ENCODE measurements at regions not wholly inside any gene's neighbourhood (a gene's known extent, or its start where the extent isn't known, plus 50 kb on each side); places are given as distances from the start of the nearest gene placed in this dataset.
"Not testable (repeated sequence)": the region's sequence is repeated elsewhere in the genome, so short reads cannot be mapped to it uniquely, and the experiment has no call there.

DNA sequence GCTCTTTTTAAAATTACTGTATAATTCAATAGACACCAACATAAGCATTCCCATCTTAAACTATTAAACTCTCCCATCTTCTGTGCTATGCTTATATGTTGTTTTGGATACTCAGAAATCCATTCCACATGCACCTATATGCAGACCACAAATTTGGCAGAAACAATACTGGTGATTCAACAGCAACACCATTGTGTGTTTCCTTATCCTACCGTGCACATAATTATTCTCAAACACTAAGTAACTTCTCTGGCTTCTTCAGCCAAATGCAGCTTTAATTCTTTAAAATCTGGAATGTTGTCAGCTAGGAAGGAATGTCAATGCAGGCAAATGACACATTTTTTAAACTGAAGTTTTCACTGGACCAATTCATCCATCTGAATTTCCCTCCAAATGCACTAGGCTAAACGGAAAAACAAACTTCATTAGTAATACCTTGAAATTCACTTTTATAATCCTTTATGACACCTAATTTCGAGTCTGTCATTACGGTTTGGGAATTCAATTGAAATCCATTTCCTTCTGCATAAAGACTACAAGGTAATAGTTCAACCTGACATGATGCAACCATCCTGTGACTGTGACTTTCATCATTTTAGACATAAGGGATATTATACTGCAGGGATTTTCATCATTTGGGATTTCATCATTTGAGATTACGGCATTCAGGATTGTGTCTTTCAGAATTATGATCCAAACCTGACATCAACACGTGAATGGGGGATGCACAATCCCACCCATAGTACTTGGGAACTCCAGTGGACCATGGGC lies 308.5 kb downstream of the LTN1 start:
- peaks cover 1 to 19% (median 5%) of the 10 kb centered on the region in 5 donors for H3K36me3 Mint-ChIP-seq
- ATAC-seq (no peak), DNase-seq (no peak)
- intact Hi-C loops (cut with micrococcal nuclease): no loop called here
- peaks cover 0 to 7% (median 0%) of the 10 kb centered on the region in 11 donors for H3K9me3 Mint-ChIP-seq
- POLR2A ChIA-PET: no interaction called here
- H3K27ac Mint-ChIP-seq: no peak overlapping the region
- H3K27ac ChIP-seq (ENCODE audit: low read depth, low read length): no peak overlapping the region
- no peak overlapping the region for H3K4me3 ChIP-seq (ENCODE audit: low read length)
- peaks cover 0 to 5% (median 0%) of the 10 kb centered on the region in 7 donors for H3K4me1 Mint-ChIP-seq
- no peaks in the 10 kb centered on the region for H3K36me3 ChIP-seq (ENCODE audit: control insufficient read depth in 2 of 3, insufficient read depth in 3 of 3, low read length in 3 of 3)
- no peaks in the 10 kb centered on the region for H3K27me3 ChIP-seq (ENCODE audit: control insufficient read depth in 2 of 2, insufficient read depth in 2 of 2, low read length in 2 of 2)
- H3K4me3 Mint-ChIP-seq: no peak overlapping the region
- CTCF ChIA-PET: interaction anchor here (1.1 kb wide), 1 partner anchor 62 kb away, joined by 3 read pairs; no protein-coding TSS in a partner anchor
- no peaks in the 10 kb centered on the region for H3K4me1 ChIP-seq (ENCODE audit: control insufficient read depth in 2 of 2, insufficient read depth in 2 of 2, low read length in 2 of 2)
- H3K27me3 Mint-ChIP-seq: no peaks in the 10 kb centered on the region
- no peaks in the 10 kb centered on the region for H3K9me3 ChIP-seq (ENCODE audit: control insufficient read depth in 2 of 3, low read length in 3 of 3)

DNA sequence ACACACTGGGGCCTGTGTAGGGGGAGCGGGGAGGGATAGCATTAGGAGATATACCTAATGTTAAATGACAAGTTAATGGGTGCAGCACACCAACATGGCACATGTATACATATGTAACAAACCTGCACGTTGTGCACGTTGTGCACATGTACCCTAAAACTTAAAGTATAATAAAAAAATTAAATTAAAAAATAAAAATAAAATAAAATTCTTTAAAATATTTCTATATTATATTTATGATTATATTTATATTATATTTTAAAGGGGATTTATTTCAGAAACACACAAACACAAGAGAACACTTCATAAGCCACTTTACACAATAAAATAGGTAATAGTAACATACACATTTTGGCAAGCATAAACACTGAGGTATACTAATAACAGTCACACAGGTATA lies 309.8 kb downstream of the LTN1 start:
- intact Hi-C loops (cut with micrococcal nuclease); H3K4me3 ChIP-seq (ENCODE audit: low read length); H3K27ac ChIP-seq (ENCODE audit: low read depth, low read length); H3K4me1 ChIP-seq (ENCODE audit: control insufficient read depth in 2 of 2, insufficient read depth in 2 of 2, low read length in 2 of 2); H3K4me1 Mint-ChIP-seq; H3K27ac Mint-ChIP-seq; DNase-seq; H3K9me3 ChIP-seq (ENCODE audit: control insufficient read depth in 2 of 3, low read length in 3 of 3); H3K36me3 ChIP-seq (ENCODE audit: control insufficient read depth in 2 of 3, insufficient read depth in 3 of 3, low read length in 3 of 3); POLR2A ChIA-PET; H3K27me3 Mint-ChIP-seq; H3K4me3 Mint-ChIP-seq; ATAC-seq; CTCF ChIA-PET; H3K27me3 ChIP-seq (ENCODE audit: control insufficient read depth in 2 of 2, insufficient read depth in 2 of 2, low read length in 2 of 2): not testable (repeated sequence)
- Mint-ChIP-seq H3K36me3 (peaks cover 1 to 26% (median 10%) of the 10 kb centered on the region in 5 donors), H3K9me3 (peaks cover 0 to 18% (median 8%) of the 10 kb centered on the region in 11 donors)

- H3K4me3 ChIP-seq (ENCODE audit: low read length); H3K36me3 ChIP-seq (ENCODE audit: control insufficient read depth in 2 of 3, insufficient read depth in 3 of 3, low read length in 3 of 3); H3K4me3 Mint-ChIP-seq; H3K27me3 ChIP-seq (ENCODE audit: control insufficient read depth in 2 of 2, insufficient read depth in 2 of 2, low read length in 2 of 2); intact Hi-C loops (cut with micrococcal nuclease); ATAC-seq; H3K27me3 Mint-ChIP-seq; H3K9me3 ChIP-seq (ENCODE audit: control insufficient read depth in 2 of 3, low read length in 3 of 3); H3K27ac Mint-ChIP-seq; H3K27ac ChIP-seq (ENCODE audit: low read depth, low read length); H3K4me1 Mint-ChIP-seq; POLR2A ChIA-PET; CTCF ChIA-PET; DNase-seq; H3K4me1 ChIP-seq (ENCODE audit: control insufficient read depth in 2 of 2, insufficient read depth in 2 of 2, low read length in 2 of 2): not testable (repeated sequence)
- Mint-ChIP-seq H3K9me3 (peaks cover 0 to 24% (median 8%) of the 10 kb centered on the region in 11 donors), H3K36me3 (peaks cover 9 to 39% (median 15%) of the 10 kb centered on the region in 5 donors)
Measured at GRCh38 chr21:28677096-28677495, 315.6 kb downstream of the LTN1 start.

DNA sequence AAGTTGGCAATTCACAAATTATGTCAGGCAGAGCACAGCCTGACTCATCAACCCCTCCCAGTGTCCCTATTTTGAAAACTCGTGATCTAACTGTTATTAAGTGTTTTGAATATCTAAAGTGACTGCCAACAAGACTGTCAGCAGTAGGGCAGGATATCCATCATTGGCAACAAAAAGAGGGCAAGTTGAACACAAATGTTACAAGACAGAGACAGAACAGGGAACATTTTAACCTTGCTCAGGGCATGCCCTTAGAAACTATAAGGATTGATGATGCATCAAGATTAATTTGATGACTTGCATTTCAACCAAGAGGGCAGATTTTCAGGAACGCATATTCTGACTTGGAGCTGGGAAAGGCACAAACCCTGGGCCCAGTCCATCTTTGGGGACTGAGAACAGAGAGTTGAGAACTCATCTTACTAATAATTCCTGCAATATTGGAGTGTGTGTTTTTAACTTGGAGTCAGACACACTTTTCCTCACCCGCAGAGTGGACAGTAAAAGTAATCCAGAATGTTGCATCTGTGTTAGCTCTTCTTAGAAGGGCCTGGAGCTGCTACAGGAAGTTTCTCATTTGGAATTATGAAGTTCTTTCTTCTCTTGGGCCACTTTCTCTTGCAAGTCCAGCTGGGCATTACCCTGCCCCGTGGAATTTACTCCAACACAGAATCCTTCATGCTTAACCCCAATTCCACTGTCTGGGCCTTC lies 317.2 kb downstream of the LTN1 start:
- ChIA-PET CTCF (no interaction called here), POLR2A (no interaction called here)
- intact Hi-C loops (cut with micrococcal nuclease): no loop called here
- H3K27ac Mint-ChIP-seq: no peak overlapping the region
- no peak overlapping the region for H3K27ac ChIP-seq (ENCODE audit: low read depth, low read length)
- DNase-seq (no peak), ATAC-seq (no peak)
- no peak overlapping the region for H3K4me3 ChIP-seq (ENCODE audit: low read length)
- peaks cover 0 to 5% (median 0%) of the 10 kb centered on the region in 7 donors for H3K4me1 Mint-ChIP-seq
- H3K4me1 ChIP-seq (ENCODE audit: control insufficient read depth in 2 of 2, insufficient read depth in 2 of 2, low read length in 2 of 2): no peaks in the 10 kb centered on the region
- H3K36me3 ChIP-seq (ENCODE audit: control insufficient read depth in 2 of 3, insufficient read depth in 3 of 3, low read length in 3 of 3): no peaks in the 10 kb centered on the region
- H3K27me3 Mint-ChIP-seq: no peaks in the 10 kb centered on the region
- no peaks in the 10 kb centered on the region for H3K9me3 ChIP-seq (ENCODE audit: control insufficient read depth in 2 of 3, low read length in 3 of 3)
- H3K4me3 Mint-ChIP-seq: no peak overlapping the region
- H3K36me3 Mint-ChIP-seq: peaks cover 15 to 52% (median 22%) of the 10 kb centered on the region in 5 donors
- peaks cover 0 to 25% (median 8%) of the 10 kb centered on the region in 11 donors for H3K9me3 Mint-ChIP-seq
- H3K27me3 ChIP-seq (ENCODE audit: control insufficient read depth in 2 of 2, insufficient read depth in 2 of 2, low read length in 2 of 2): no peaks in the 10 kb centered on the region

DNA sequence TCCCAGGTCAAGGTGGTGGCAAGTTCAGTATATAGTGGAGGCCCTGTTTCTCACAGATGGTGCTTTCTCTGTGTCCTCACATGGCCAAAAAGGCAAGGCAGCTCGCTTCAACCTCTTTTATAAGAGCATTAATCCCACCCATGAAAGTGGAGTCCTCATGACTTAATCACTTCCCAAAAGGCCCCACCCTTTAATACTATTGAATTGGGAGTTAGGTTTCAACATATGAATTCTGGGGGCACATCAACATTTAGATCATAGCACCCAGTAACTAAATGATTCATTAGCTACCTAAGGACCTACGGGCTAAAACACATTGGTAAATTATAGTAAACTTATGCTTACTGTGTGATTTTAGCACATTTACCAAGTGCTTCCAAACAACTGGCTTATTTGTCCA lies 317.9 kb downstream of the LTN1 start:
- Mint-ChIP-seq H3K4me1 (peaks cover 0 to 5% (median 0%) of the 10 kb centered on the region in 7 donors), H3K36me3 (peaks cover 13 to 50% (median 22%) of the 10 kb centered on the region in 5 donors), H3K9me3 (peaks cover 0 to 25% (median 8%) of the 10 kb centered on the region in 11 donors), H3K27me3 (no peaks in the 10 kb centered on the region), H3K4me3 (no peak overlapping the region), H3K27ac (no peak overlapping the region)
- no peak overlapping the region for H3K27ac ChIP-seq (ENCODE audit: low read depth, low read length)
- no peaks in the 10 kb centered on the region for H3K27me3 ChIP-seq (ENCODE audit: control insufficient read depth in 2 of 2, insufficient read depth in 2 of 2, low read length in 2 of 2)
- DNase-seq: no peak
- intact Hi-C loops (cut with micrococcal nuclease): no loop called here
- POLR2A ChIA-PET: no interaction called here
- no peaks in the 10 kb centered on the region for H3K9me3 ChIP-seq (ENCODE audit: control insufficient read depth in 2 of 3, low read length in 3 of 3)
- no peaks in the 10 kb centered on the region for H3K36me3 ChIP-seq (ENCODE audit: control insufficient read depth in 2 of 3, insufficient read depth in 3 of 3, low read length in 3 of 3)
- no peaks in the 10 kb centered on the region for H3K4me1 ChIP-seq (ENCODE audit: control insufficient read depth in 2 of 2, insufficient read depth in 2 of 2, low read length in 2 of 2)
- H3K4me3 ChIP-seq (ENCODE audit: low read length): no peak overlapping the region
- CTCF ChIA-PET: no interaction called here
- ATAC-seq: no peak

DNA sequence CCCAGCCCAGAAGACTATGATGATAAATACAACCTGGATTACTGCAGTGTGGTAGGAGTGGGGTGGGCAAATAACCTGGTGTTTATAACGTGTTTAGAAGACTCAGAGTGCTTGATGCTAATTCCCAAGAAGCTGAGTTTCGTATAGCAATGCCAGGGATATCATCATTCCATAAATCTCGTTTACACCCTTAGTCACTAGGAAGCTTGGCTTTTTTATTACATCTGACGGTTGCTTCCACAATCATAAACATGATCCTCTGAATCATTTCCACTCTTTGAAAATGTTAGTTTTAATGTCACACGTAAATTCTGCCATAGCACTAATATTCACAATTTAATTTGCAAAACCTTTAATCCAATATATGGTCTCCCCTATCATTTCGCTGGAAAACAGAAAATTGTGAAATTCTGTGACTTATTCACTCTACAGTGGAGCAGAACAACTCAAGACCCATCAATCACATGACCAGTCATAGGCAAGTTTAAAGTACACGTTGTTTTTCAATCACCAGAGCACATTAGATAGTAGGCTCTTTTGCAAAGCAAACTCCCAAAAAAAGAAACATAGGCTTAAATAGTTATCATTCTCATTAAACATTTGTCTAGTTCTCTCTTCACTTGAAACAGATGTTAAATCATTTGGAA lies 321.0 kb downstream of the LTN1 start:
- Mint-ChIP-seq H3K27me3 (no peaks in the 10 kb centered on the region), H3K27ac (no peak overlapping the region), H3K4me3 (no peak overlapping the region), H3K9me3 (peaks cover 0 to 13% (median 4%) of the 10 kb centered on the region in 11 donors), H3K36me3 (peaks cover 13 to 56% (median 26%) of the 10 kb centered on the region in 5 donors), H3K4me1 (peaks cover 0 to 5% (median 2%) of the 10 kb centered on the region in 7 donors)
- H3K4me3 ChIP-seq (ENCODE audit: low read length): no peak overlapping the region
- no peaks in the 10 kb centered on the region for H3K27me3 ChIP-seq (ENCODE audit: control insufficient read depth in 2 of 2, insufficient read depth in 2 of 2, low read length in 2 of 2)
- no peak overlapping the region for H3K27ac ChIP-seq (ENCODE audit: low read depth, low read length)
- no peak for DNase-seq
- ATAC-seq: no peak
- intact Hi-C loops (cut with micrococcal nuclease): no loop called here
- ChIA-PET CTCF (no interaction called here), POLR2A (no interaction called here)
- H3K4me1 ChIP-seq (ENCODE audit: control insufficient read depth in 2 of 2, insufficient read depth in 2 of 2, low read length in 2 of 2): no peaks in the 10 kb centered on the region
- no peaks in the 10 kb centered on the region for H3K36me3 ChIP-seq (ENCODE audit: control insufficient read depth in 2 of 3, insufficient read depth in 3 of 3, low read length in 3 of 3)
- H3K9me3 ChIP-seq (ENCODE audit: control insufficient read depth in 2 of 3, low read length in 3 of 3): no peaks in the 10 kb centered on the region
